Parathyroid adenoma (tissue), 2 donors: ENCODE measurements at regions not wholly inside any gene's neighbourhood (a gene's known extent, or its start where the extent isn't known, plus 50 kb on each side); places are given as distances from the start of the nearest gene placed in this dataset.

Source experiments
- H2AFZ ChIP-seq: fragments of 300-600 bp; sonication (generic); one replicate; pipeline ENCODE4 v1.7.0; 2017; ENCODE audit warnings: antibody characterized with exemption, mild to moderate bottlenecking
- H3K27ac ChIP-seq: fragments of 300-600 bp; sonication (generic); one replicate; pipeline ENCODE4 v1.7.0; 2017
- H3K27me3 ChIP-seq: fragments of 300-600 bp; sonication (generic); one replicate; pipeline ENCODE4 v1.7.0; 2017; ENCODE audit warnings: low read length; ENCODE audit not compliant: control insufficient read depth, insufficient read depth
- H3K36me3 ChIP-seq: fragments of 300-600 bp; sonication (generic); one replicate; pipeline ENCODE4 v1.7.0; 2017; ENCODE audit warnings: low read length; ENCODE audit not compliant: control insufficient read depth, insufficient read depth
- H3K4me1 ChIP-seq: fragments of 300-600 bp; sonication (generic); one replicate; pipeline ENCODE4 v1.7.0; 2017; ENCODE audit warnings: control low read depth
- H3K4me2 ChIP-seq: fragments of 300-600 bp; sonication (generic); one replicate; pipeline ENCODE4 v1.7.0; 2017; ENCODE audit warnings: low read length
- H3K4me3 ChIP-seq: fragments of 300-600 bp; sonication (generic); one replicate; pipeline ENCODE4 v1.7.0; 2017; ENCODE audit warnings: low read depth, low read length
- H3K79me2 ChIP-seq: fragments of 300-600 bp; sonication (generic); one replicate; pipeline ENCODE4 v1.7.0; 2017; ENCODE audit warnings: control low read depth
- H3K9ac ChIP-seq: fragments of 300-600 bp; sonication (generic); one replicate; pipeline ENCODE4 v1.7.0; 2017; ENCODE audit warnings: mild to moderate bottlenecking
- H3K9me3 ChIP-seq: fragments of 300-600 bp; sonication (generic); one replicate; pipeline ENCODE4 v1.7.0; 2017; ENCODE audit warnings: low read length; ENCODE audit not compliant: control insufficient read depth
- CTCF ChIP-seq: fragments of 300-600 bp; sonication (generic); IDR thresholded peaks from one replicate; pipeline ENCODE4 v1.7.0; 2017; ENCODE audit warnings: antibody characterized with exemption, mild to moderate bottlenecking
- donor health status: primary hyperparathyroidism.

- Histone ChIP-seq H3K27me3 (no peaks in the 10 kb centered on the region), H3K9me3 (no peaks in the 10 kb centered on the region), H3K36me3 (no peaks in the 10 kb centered on the region), H3K4me1 (no peaks in the 10 kb centered on the region), H3K79me2 (no peaks in the 10 kb centered on the region), H3K27ac (no peak overlapping the region), H3K4me2 (no peak overlapping the region), H2AFZ (no peak overlapping the region), H3K4me3 (no peak overlapping the region), H3K9ac (no peak overlapping the region)
- TF ChIP-seq CTCF: no peak
Measured at GRCh38 chr10:130824230-130825014, 487.1 kb downstream of the TCERG1L start.

GRCh38 chr10:130833596-130833995, 477.9 kb downstream of the TCERG1L start:
- Histone ChIP-seq H3K27me3 (no peaks in the 10 kb centered on the region), H3K9me3 (no peaks in the 10 kb centered on the region), H3K4me2 (no peak overlapping the region), H3K36me3 (no peaks in the 10 kb centered on the region), H3K4me1 (no peaks in the 10 kb centered on the region), H3K4me3 (no peak overlapping the region), H3K27ac (no peak overlapping the region), H2AFZ (no peak overlapping the region), H3K9ac (no peak overlapping the region), H3K79me2 (no peaks in the 10 kb centered on the region)
- no peak for TF ChIP-seq CTCF

- Histone ChIP-seq H3K9ac (no peak overlapping the region), H3K4me3 (no peak overlapping the region), H3K4me2 (no peak overlapping the region), H3K36me3 (no peaks in the 10 kb centered on the region), H3K27ac (no peak overlapping the region), H3K9me3 (no peaks in the 10 kb centered on the region), H3K4me1 (no peaks in the 10 kb centered on the region), H3K27me3 (no peaks in the 10 kb centered on the region), H2AFZ (no peak overlapping the region), H3K79me2 (no peaks in the 10 kb centered on the region)
- TF ChIP-seq CTCF: no peak
Measured at GRCh38 chr10:130834170-130834569, 477.4 kb downstream of the TCERG1L start.

GRCh38 chr10:130834573-130834972, 476.9 kb downstream of the TCERG1L start:
- no peaks in the 10 kb centered on the region for H3K9me3 ChIP-seq

More at GRCh38 chr10:130834573-130834972, 476.9 kb downstream of the TCERG1L start:
- Histone ChIP-seq H3K27me3 (no peaks in the 10 kb centered on the region), H2AFZ (no peak overlapping the region), H3K27ac (no peak overlapping the region), H3K4me1 (no peaks in the 10 kb centered on the region), H3K9ac (no peak overlapping the region), H3K79me2 (no peaks in the 10 kb centered on the region), H3K4me2 (no peak overlapping the region), H3K36me3 (no peaks in the 10 kb centered on the region), H3K4me3 (no peak overlapping the region)
- no peak for TF ChIP-seq CTCF
